Activated naive CD8-positive, alpha-beta T cell treated with anti-CD3 and anti-CD28 coated beads for 36 hours (primary cell): ENCODE measurements at regions not wholly inside any gene's neighbourhood (a gene's known extent, or its start where the extent isn't known, plus 50 kb on each side); places are given as distances from the start of the nearest gene placed in this dataset.

Experiments
- DNase-seq: peaks from one replicate; pipeline ENCODE4 v3.0.0; 2021
- H3K27ac Mint-ChIP-seq: one replicate; pipeline ENCODE4 v1.8.0; 2022; ENCODE audit warnings: mild to moderate bottlenecking, moderate library complexity, mixed read lengths
- H3K27me3 Mint-ChIP-seq: one replicate; pipeline ENCODE4 v1.8.0; 2022; ENCODE audit warnings: mild to moderate bottlenecking, mixed read lengths
- H3K36me3 Mint-ChIP-seq: one replicate; pipeline ENCODE4 v1.8.0; 2021; ENCODE audit warnings: mild to moderate bottlenecking, mixed read lengths
- H3K4me1 Mint-ChIP-seq: one replicate; pipeline ENCODE4 v1.8.0; 2021; ENCODE audit warnings: mixed read lengths
- H3K4me3 Mint-ChIP-seq: one replicate; pipeline ENCODE4 v1.8.0; 2022; ENCODE audit warnings: mild to moderate bottlenecking, moderate library complexity, mixed read lengths
- H3K9me3 Mint-ChIP-seq: one replicate; pipeline ENCODE4 v1.8.0; 2022; ENCODE audit warnings: mixed read lengths

DNA sequence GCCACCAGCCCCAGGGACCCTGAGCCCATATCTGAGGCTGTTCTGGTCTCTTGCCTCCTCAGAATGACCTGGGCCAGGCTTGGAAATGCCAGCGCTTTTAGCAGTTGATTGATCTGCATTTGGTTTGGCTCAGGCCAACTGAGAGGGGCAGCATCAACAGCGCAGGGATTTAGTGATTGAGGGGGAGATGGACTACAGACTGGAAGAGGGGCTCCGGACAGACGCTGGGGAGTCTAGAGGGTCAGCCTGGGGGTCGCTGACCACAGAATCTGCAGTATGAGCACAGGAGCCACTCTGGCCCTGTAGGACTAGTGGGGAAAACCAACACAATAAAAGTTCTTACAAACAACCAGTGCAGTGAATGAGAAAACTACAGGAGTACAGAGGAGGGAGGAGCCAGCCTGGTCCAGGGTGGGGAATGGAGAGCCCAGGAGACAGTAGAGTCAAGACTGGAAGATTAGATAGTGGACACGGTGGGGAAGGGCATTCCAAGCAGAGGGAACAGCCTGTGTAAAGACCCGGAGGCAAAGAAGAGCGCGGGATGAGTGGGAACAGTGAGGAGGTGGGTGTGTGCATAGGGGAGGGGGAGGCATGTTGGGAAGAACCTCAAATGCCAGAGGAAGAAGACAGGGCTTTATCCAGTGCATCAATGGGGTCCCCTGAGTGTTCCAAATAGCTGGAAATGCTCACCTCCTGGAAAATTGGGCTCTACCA is 128.9 kb downstream of the MRM1 start:
- H3K4me1 Mint-ChIP-seq = peaks cover 26% of the 10 kb centered on the region

DNA sequence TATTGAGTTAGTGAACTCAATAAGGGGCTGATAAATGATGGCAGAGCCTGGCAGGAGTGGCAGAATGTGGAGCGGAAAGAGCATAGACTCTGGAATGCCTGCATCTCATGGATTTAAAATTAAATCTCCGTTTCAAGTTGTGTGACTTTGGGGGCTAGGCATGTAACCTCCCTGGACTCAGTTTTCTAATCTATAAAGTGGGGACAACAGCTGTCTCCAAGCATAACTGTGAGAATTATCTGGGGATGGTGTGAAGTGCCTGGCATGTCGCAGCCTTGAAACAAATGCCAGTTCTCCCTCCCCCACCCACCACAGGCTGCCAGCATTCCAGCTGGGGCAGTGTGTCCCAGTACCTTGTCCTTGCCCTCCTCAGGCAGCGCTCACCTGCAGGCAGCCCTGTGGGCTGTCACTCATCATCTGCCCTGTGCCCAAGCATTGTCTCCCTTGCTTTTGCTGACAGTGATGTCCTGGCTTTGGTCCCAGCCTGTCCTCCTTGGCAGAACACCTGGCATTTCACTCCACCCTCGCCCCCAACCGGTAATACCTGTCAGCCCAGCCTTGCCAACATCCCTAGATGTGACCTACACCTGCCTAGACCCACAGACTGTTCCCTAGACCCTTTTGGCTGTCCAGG is 129.6 kb downstream of the MRM1 start:
- Mint-ChIP-seq H3K27ac (no peak overlapping the region), H3K4me3 (no peak overlapping the region), H3K9me3 (no peaks in the 10 kb centered on the region), H3K36me3 (no peaks in the 10 kb centered on the region), H3K27me3 (peaks cover 7% of the 10 kb centered on the region), H3K4me1 (peaks cover 20% of the 10 kb centered on the region)
- no peak for DNase-seq

More for the DNA sequence above, 128.9 kb downstream of the MRM1 start:
- Mint-ChIP-seq H3K27me3 (peaks cover 7% of the 10 kb centered on the region), H3K4me3 (no peak overlapping the region), H3K36me3 (no peaks in the 10 kb centered on the region), H3K27ac (no peak overlapping the region), H3K9me3 (no peaks in the 10 kb centered on the region)
- no peak for DNase-seq

DNA sequence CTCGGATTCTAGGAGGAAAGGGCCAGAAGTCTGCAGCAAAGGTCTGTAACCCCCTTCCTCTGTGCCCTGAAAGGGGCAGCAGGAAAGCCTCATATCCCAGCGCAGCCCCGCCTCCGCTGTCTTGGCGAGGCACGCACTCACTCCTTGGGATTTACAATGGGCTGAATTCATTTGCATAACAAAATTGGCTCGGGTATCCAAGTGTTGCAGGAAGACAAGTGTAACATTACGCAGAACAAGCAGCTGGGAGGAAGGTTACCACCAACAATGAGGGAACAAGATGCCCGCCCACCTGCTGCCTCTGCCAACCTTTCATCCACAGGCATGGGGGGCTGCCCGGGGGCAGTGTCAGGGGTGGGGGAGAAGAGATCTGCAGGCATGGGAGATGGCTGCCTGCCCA is 130.4 kb downstream of the MRM1 start:
- Mint-ChIP-seq H3K9me3 (no peaks in the 10 kb centered on the region), H3K4me3 (no peak overlapping the region), H3K4me1 (peaks cover 14% of the 10 kb centered on the region), H3K27ac (no peak overlapping the region), H3K27me3 (peaks cover 7% of the 10 kb centered on the region), H3K36me3 (no peaks in the 10 kb centered on the region)
- no peak for DNase-seq

DNA sequence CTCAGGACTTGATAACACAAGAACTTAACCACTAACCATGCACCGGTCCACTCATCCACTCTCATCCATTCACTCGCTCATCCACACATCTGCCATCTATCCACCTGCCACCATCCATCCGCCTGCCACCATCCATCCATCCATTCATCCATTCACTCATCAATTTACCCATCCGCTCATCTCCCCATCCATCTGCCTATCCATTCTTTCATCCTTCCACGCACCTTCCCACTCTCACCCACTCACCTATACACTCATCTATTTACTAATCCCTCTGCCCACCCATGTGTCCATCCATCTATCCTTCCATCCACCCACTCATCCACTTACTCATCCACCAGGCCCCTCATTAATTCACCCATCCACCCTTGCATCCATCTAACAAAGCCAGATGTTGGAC is 131.0 kb downstream of the MRM1 start:
- no peaks in the 10 kb centered on the region for H3K36me3 Mint-ChIP-seq
- no peak overlapping the region for H3K27ac Mint-ChIP-seq
- peaks cover 12% of the 10 kb centered on the region for H3K4me1 Mint-ChIP-seq
- no peaks in the 10 kb centered on the region for H3K9me3 Mint-ChIP-seq
- H3K4me3 Mint-ChIP-seq = no peak overlapping the region
- peaks cover 7% of the 10 kb centered on the region for H3K27me3 Mint-ChIP-seq
- DNase-seq = no peak

DNA sequence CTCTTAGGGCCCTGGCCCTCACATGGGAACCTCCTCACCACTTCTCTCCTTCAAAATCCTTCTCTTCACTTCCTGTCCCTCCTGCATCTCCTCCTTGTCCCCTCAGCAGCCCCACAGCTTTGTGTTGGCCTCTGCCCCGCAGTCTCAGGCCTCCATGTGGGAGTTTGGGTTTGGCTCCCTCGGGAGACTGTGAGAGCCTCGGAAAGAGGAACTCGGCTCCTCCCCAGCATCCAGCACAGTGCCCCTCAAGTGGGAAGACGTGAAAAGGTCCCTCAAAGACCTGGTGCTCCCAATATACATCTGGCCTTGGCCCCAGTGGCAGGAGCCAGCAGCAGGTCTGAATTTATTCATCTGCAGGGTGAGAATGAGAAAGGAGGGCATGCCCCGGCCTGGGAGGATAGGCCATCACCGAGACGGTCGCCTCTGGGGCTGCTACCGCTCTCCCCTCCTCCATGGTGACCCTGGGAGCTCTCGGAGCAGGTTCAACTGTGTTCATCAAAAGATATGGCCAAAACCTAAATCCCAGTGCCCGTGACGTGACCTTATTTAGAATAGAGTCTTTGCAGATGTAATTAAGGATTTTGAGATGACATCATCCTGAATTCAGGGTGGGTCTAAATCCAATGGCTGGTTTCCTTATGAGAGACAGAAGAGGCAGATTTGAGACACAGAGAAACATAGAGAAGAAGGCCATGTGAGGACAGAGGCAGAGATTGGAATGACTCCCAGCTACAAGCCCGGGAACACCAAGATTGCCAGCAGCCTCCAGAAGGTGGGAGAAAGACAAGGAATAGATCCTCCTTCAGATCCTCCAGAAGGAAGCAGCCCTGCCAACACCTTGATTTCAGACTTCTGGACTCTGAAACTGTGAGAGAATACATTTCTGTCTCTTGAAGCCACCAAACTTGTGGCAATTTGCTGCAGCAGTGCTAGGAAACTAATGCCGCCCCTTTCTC is 135.1 kb downstream of the MRM1 start:
- Mint-ChIP-seq H3K27me3 (peaks cover 7% of the 10 kb centered on the region), H3K4me3 (no peak overlapping the region), H3K4me1 (no peaks in the 10 kb centered on the region), H3K27ac (no peak overlapping the region), H3K36me3 (no peaks in the 10 kb centered on the region), H3K9me3 (no peaks in the 10 kb centered on the region)
- DNase-seq = no peak

DNA sequence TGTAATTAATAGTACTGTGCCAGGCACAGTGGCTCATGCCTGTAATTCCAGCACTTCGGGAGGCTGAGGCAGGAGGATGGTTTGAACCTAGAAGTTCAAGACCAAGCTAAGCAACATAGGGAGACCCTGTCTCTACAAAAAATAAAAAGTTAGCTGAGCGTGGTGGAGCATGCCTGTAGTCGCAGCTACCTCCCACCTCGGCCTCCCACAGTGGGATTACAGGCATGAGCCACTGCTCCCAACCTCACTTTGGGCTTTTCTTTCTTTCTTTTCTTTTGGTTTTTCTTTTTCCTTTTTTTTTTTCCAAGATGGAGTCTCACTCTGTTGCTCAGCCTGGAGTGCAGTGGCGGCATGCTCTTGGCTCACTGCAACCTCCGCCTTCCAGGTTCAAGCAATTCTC is 137.8 kb downstream of the MRM1 start:
- no peaks in the 10 kb centered on the region for H3K9me3 Mint-ChIP-seq
- H3K4me3 Mint-ChIP-seq = no peak overlapping the region
- DNase-seq = no peak
- H3K27me3 Mint-ChIP-seq = peaks cover 7% of the 10 kb centered on the region
- H3K4me1 Mint-ChIP-seq = no peaks in the 10 kb centered on the region
- no peak overlapping the region for H3K27ac Mint-ChIP-seq
- peaks cover 2% of the 10 kb centered on the region for H3K36me3 Mint-ChIP-seq

DNA sequence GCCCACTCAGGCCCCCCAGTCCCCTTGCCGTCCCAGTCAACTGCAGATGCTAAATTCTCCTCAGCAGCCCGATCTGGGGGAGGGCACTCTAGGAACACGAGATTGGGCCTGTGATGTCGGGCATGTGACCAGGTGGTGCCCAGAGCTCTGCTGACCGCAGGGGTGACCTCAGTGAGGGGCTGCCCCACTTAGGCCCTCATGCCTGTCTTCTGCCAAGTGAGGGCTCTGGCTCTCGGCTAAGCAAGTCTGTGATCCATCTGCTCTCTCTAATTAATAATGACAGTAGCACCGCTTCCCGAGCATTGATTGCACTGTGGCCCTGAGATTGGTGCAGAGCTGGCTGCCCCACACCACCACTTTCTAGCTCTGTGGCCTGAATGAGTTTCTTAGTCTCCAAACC is 138.8 kb downstream of the MRM1 start:
- no peaks in the 10 kb centered on the region for H3K9me3 Mint-ChIP-seq
- H3K27me3 Mint-ChIP-seq = no peaks in the 10 kb centered on the region
- H3K4me1 Mint-ChIP-seq = no peaks in the 10 kb centered on the region
- H3K4me3 Mint-ChIP-seq = no peak overlapping the region
- no peak for DNase-seq
- peaks cover 2% of the 10 kb centered on the region for H3K36me3 Mint-ChIP-seq
- H3K27ac Mint-ChIP-seq = no peak overlapping the region

DNA sequence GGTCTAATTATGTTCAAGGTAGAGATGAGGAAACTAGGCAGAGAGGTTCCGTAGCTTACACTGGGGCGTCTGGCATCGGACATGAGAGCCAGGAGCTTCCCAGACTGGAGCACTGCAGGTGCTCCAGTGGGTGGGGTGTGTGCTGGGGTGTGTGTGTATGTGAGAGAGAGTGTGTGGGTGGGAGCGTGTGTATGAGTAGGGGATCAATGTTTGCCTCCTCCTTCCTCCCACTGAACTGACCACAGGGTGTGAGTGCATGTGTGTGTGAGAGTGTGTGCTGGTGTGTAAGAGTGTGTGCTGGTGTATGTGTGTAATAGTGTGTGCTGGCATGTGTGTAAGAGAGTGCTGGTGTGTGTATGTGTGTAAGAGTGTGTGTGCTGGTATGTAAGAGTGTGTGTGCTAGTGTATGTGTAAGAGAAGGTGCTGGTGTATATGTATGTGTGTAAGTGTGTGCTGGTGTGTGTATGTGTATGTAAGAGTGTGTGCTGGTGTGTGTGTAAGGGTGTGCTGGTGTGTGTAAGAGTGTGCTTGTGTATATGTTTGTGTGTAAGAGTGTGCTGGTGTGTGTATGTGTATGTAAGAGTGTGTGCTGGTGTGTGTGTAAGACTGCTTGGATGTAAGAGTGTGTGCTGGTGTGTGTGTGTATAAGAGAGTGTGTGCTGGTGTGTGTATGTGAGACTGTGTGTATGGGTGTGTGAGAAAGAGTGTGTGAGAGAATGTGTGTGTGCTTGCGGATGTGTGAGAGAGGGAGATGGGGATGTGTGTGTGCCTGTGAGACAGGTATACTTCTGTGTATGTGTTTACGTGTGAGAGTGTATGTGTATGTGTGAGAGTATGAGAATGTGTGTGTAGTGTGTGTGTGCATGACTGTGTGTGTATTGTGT is 139.9 kb downstream of the MRM1 start:
- Mint-ChIP-seq H3K27me3 (no peaks in the 10 kb centered on the region), H3K4me3 (no peak overlapping the region), H3K27ac (no peak overlapping the region), H3K4me1 (no peaks in the 10 kb centered on the region), H3K36me3 (peaks cover 2% of the 10 kb centered on the region), H3K9me3 (no peaks in the 10 kb centered on the region)
- DNase-seq = no peak

DNA sequence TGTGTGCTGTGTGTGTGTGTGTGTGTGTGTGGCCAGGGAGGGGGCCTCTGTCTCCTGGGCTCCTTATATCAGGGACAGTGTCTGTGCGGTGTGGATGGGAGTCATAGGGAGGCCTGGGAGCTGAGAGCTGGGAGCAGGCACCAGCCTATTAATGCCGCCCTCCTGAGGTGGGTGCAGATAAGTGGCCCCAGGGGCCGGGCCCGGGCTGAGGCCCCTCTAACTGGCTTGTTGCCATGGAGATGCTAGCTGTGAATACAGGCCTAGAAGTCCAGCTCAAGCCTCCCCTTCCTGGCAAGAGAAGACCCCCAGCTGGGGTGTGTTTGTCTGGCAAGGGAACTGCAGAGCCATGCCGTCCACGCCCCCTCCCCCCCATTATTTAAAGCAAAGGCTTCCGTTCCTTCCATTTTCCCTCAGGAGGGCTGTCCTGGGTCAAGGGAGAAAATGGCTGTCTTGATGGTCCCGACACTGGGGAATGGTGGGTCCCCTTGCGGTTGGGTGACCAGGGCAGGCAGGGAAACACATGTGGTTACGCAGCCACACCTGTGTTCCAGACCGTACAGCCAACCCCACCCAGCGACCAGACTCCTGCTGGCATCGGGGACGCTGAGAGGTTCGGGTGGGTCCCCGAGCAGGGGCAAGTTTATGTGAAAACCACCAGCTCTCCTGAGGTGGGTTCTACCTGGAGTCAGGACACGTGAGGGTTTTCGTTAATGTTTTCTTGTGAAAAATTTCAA is 141.1 kb downstream of the MRM1 start:
- Mint-ChIP-seq H3K27me3 (no peaks in the 10 kb centered on the region), H3K4me1 (no peaks in the 10 kb centered on the region), H3K9me3 (no peaks in the 10 kb centered on the region), H3K4me3 (no peak overlapping the region), H3K27ac (no peak overlapping the region), H3K36me3 (peaks cover 2% of the 10 kb centered on the region)
- no peak for DNase-seq

DNA sequence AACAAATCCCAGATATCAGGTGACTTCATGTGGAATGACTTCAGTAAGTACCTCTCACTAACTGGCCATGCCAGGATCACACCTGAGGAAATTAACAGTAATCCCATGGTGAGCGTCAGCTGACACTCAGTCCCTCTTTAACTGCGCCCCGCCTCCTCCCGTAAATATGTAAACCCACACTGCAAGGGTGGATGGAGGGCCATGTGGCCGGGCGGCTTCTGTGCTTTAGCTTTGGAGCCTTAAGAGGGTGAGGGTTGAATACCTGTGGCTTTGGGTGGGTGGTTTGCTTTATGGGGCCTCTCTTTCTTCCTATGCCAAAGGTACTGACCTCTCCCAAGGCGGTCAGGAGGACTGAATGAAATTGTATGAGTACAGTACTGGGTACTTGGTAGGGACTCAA is 141.7 kb downstream of the MRM1 start:
- Mint-ChIP-seq H3K27me3 (no peaks in the 10 kb centered on the region), H3K4me1 (no peaks in the 10 kb centered on the region), H3K36me3 (peaks cover 2% of the 10 kb centered on the region), H3K9me3 (no peaks in the 10 kb centered on the region), H3K4me3 (no peak overlapping the region), H3K27ac (no peak overlapping the region)
- no peak for DNase-seq

DNA sequence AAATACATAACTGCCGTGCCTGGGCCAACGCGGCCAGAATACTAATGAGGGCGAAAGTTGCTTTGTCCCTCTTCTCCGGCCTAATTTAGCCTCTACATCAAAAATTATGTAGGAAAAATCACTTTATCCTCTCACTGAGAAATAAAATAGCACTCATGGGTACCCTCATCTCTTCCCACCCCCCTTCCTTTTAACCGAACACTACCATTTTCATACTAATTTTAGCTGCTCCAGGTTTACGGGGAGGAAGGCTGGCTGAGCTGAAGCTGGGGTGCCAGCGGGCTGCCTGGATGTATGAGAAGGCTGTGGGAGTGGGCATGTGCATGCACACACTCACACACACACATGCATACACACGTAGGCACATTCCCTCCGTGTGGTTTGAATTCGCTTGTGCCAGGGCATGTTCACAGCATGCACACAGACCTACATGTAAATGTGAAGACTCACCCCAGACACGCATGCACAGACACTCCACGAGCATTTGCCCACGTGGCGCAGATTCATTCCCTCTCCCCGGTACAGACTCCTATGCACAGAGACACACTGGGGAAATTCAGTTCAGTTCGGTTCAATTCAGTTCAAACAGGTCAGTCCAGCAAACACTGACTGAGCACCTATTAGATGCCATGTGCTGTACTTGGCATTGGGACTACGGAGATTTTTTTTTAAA is 145.1 kb downstream of the MRM1 start:
- H3K27me3 Mint-ChIP-seq = no peaks in the 10 kb centered on the region
- H3K9me3 Mint-ChIP-seq = no peaks in the 10 kb centered on the region

DNA sequence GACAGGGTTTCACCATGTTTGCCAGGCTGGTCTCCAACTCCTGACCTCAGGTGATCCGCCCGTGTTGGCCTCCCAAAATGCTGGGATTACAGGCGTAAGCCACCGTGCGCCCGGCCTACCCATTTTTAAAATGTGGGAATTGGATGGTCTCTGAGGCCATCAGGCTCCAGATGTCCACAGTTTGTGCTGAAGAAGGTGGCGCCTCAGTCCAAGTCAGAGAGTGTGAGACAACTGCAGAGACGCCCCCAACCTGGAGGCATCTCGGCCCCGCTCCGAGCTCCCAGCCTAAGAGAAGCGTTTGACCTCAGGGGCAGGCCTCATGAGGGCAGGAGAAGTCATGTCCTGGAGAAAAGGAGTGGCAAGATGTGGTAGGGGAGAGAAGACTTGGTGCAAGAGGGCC is 146.5 kb downstream of the MRM1 start:
- no peak for DNase-seq
- H3K27ac Mint-ChIP-seq = no peak overlapping the region

More for the DNA sequence above, 145.1 kb downstream of the MRM1 start:
- no peak overlapping the region for H3K4me3 Mint-ChIP-seq
- H3K36me3 Mint-ChIP-seq = peaks cover 2% of the 10 kb centered on the region
- H3K27ac Mint-ChIP-seq = no peak overlapping the region
- H3K4me1 Mint-ChIP-seq = no peaks in the 10 kb centered on the region
- no peak for DNase-seq

DNA sequence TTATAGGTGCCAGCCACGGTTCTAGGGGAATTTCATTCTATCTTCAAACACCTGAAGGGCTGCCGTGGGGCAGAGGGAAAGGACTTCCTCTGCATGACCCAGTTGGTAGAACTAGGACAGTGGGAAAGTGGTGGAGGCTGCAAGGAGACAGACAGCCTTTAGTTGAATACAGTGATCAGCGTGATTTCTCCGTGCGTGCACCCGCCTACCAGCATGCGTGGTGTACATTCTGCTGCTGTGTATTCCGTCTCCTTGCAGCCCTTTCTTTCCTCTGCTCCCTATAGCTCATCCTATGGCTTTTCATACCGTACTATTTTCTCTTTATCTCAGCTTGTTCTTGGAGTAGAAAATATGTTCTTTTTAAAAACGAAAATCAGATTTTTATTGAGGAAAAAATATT is 146.9 kb downstream of the MRM1 start:
- Mint-ChIP-seq H3K9me3 (no peaks in the 10 kb centered on the region), H3K36me3 (peaks cover 2% of the 10 kb centered on the region), H3K4me1 (no peaks in the 10 kb centered on the region), H3K27me3 (no peaks in the 10 kb centered on the region), H3K27ac (no peak overlapping the region), H3K4me3 (no peak overlapping the region)
- DNase-seq = no peak

More for the DNA sequence above, 146.5 kb downstream of the MRM1 start:
- Mint-ChIP-seq H3K9me3 (no peaks in the 10 kb centered on the region), H3K4me3 (no peak overlapping the region), H3K4me1 (no peaks in the 10 kb centered on the region), H3K27me3 (no peaks in the 10 kb centered on the region), H3K36me3 (peaks cover 2% of the 10 kb centered on the region)

DNA sequence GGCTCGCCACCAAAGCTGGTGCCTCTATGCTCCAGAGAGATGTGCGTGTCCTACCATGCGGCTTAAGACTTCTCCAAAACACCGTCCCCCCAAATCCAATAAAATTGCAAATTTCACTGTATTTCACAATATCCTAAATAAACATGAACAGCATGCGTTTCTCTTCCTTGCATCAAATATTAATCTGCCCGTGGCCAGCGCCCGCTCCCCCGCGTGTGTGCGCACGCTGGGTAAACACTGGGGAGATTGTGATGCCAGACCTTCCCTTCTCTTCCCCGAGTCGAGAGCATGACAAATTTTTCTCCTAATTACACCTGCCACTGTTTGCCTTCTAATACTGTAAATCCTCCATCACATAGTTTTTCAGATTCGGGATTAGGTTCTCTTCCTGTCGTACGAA is 148.1 kb downstream of the MRM1 start:
- H3K4me1 Mint-ChIP-seq = no peaks in the 10 kb centered on the region
- DNase-seq = no peak
- no peaks in the 10 kb centered on the region for H3K9me3 Mint-ChIP-seq
- H3K27me3 Mint-ChIP-seq = no peaks in the 10 kb centered on the region
- no peaks in the 10 kb centered on the region for H3K36me3 Mint-ChIP-seq
- H3K4me3 Mint-ChIP-seq = no peak overlapping the region
- no peak overlapping the region for H3K27ac Mint-ChIP-seq
